GM19025 (cell line): ENCODE measurements at regions not wholly inside any gene's neighbourhood (a gene's known extent, or its start where the extent isn't known, plus 50 kb on each side); places are given as distances from the start of the nearest gene placed in this dataset.
"Not testable (repeated sequence)": the region's sequence is repeated elsewhere in the genome, so short reads cannot be mapped to it uniquely, and the experiment has no call there.

Experiments used
- ATAC-seq: cut with Tn5 transposase; IDR thresholded peaks from one replicate; pipeline ENCODE4 v1.9.1; 2021; ENCODE audit warnings: mild to moderate bottlenecking, low read depth, moderate library complexity; ENCODE audit not compliant: unreplicated experiment

DNA sequence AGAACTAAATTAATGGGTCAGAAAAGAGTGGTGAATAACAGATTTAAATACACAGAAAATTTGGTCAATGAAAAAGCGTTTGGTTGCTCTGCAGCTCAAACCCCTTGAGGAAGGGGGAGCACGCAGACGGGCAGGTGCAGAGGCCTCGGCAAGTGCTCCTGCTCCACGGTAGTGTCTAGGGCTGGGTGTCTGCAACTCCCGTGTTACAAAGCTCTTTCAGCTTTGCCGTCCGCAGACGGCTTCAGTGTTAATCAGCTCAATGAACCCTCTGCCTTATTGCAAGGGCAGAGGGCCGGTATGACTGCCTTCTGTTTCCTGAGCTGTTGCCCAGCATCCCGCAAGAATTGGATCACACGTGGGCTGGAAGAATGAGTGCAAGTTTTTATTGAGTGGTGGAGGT is 125.7 kb upstream of the TRHDE start:
- no peak for ATAC-seq

GRCh38 chr12:72148709-72149108 is 123.5 kb upstream of the TRHDE start:
- ATAC-seq = no peak

DNA sequence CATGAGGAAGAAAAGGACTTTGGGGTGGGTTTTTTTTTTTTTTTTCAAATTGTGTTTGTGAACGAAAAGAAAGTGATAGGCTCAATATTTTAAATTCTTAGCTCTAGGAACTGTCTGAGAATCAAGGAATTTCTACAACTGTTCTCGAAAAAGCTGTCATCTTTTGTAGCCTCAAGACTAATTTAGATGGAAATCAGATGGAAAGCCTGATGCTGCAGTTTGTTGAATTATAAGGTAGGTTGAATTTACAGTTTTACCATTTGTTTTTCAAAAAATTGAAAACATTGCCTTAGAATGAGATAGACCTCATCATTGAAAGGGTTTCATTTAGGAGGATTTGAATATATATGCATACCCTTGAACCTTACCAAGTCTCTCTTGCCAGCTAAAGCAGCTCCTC is 109.3 kb upstream of the TRHDE start:
- ATAC-seq = no peak

DNA sequence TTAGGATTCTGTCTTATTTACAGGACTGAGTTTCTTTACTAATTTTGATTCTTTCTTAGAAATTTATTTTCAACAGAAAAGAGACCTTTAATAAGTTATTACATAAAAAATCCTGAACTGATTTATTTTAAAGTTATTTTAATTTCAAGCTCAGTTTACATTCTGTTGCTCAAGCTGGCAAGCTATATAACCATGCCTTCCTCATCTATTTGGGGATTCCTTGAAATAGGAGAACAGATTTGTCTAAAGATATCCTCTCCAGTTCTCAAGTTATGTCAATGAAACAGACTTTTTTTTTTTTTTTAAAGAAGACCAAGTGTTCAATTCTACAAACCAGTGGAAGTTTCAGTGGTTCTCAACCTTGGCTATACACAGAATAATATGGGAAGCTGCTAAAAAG is 103.3 kb upstream of the TRHDE start:
- no peak for ATAC-seq

- ATAC-seq = no peak
These were observed 98.2 kb upstream of the TRHDE start for GRCh38 chr12:72173974-72174373.

GRCh38 chr12:72178244-72178643 is 93.9 kb upstream of the TRHDE start:
- no peak for ATAC-seq

- no peak for ATAC-seq
These were observed 93.3 kb upstream of the TRHDE start for GRCh38 chr12:72178871-72179270.

GRCh38 chr12:72179841-72180240 is 92.3 kb upstream of the TRHDE start:
- ATAC-seq = no peak

GRCh38 chr12:72184971-72185533 is 87.1 kb upstream of the TRHDE start:
- ATAC-seq = not testable (repeated sequence)

GRCh38 chr12:72189266-72189665 is 82.9 kb upstream of the TRHDE start:
- no peak for ATAC-seq

- ATAC-seq = no peak
These were observed 80.4 kb upstream of the TRHDE start for GRCh38 chr12:72191761-72192160.

DNA sequence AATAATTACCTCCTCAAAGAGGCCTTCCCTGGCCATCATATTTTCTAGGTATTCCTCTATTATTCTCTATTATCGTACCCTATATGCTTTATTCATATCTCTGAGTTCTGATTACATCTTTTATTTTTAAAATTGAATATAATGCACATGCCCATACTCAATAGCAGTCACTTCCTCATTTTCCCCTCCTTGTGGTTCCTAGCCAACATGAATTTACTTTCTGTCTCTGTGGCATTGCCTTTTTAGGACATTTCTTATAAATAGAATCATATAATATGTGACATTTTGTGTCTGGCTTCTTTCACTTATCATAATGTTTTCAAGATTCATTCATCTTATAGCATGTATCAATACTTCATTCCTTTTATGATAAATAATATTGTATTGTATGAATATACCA is 74.4 kb upstream of the TRHDE start:
- no peak for ATAC-seq

- ATAC-seq = no peak
These were observed 70.7 kb upstream of the TRHDE start for GRCh38 chr12:72201457-72201856.

DNA sequence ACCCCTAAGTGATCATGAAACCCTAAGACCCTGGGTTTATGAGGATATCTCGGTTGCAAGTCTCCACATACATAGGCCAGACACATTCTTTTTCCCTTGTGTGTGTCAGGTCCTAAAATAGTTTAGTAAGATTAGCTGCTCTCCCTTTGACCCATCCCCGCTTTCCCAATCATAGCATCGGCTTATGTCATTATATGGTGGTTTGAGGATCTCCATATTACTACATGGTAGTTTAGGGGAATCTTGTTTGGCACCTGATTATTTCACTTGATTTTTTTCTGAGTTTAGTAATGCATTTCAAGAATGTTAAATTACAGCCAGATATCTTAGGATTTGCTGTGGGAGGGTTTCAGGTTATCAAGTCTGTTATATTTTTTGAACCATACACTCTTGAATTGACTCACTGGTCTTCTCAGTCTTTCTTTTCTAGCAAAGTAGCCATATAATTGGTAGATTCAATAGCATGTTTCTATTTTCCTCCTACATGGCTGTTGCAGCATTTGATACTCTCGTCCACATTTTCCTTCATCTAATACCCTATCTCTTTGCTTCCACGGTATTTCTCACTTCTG is 68.3 kb upstream of the TRHDE start:
- ATAC-seq = no peak

GRCh38 chr12:72207079-72207478 is 65.1 kb upstream of the TRHDE start:
- ATAC-seq = no peak

DNA sequence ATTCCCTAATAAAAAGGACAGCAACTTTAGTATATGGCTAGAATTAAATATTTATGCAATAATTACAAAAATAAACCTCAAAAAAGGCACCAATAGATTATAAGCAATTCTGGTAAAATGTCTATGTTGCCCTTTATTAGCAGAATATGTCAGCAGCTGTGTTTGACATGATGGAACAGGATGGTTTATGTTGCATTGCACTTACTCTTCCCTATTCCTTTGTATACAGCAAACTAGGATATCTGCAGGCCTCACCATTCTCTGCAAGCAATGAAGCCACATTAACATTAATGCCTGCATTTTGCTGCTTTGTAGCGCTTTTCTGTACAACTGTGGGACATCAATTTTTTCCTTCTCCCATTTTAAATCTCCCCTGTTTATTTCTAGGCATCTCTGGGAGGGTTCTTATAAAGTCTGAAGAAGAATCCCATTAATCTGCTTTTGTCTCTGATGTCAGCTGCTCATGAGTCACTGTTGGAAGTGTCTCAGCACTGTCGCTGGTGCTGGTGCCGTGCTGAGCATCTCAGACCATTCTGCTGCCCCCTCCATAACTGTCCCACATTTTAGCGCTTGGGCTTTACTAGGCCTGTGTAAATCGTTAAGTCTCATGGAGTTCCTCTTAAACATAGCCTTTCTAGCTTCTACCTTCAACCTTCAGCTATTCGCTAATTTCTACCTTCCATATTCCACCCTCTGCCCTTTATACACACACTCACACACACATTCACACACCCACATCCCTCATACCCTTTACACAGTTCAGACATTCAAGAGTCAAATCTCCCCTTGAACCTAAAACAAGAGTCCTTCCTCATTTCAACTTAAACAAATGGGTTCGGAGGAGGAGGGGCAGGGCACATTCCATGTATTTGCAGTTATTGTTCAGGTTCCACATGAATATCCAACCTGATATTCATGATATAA is 64.4 kb upstream of the TRHDE start:
- no peak for ATAC-seq

DNA sequence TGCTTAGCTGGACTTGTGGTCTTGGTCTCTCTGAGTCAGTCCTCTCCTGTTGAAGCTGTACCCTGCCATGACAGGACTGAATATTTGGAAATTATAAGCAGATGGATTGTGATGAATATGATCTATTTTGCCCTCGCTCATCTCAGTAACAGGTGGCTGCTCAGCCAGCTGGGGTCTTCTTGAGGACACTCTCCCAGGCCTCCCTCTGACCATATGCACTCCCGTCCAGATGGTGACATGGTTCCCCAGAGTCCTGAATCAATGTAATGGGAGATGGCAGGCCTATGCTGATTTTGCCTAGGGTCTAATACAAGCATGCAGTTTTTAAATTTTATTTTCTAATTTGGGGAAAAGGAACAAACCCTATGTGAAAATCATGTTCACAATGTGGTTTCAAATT is 63.1 kb upstream of the TRHDE start:
- no peak for ATAC-seq

- no peak for ATAC-seq
These were observed 58.0 kb upstream of the TRHDE start for GRCh38 chr12:72214163-72214562.

GRCh38 chr12:72215287-72215686 is 56.9 kb upstream of the TRHDE start:
- not testable (repeated sequence) for ATAC-seq

GRCh38 chr12:72219937-72220336 is 52.2 kb upstream of the TRHDE start:
- ATAC-seq = no peak
